SK-N-MC (cell line): ENCODE measurements at regions not wholly inside any gene's neighbourhood (a gene's known extent, or its start where the extent isn't known, plus 50 kb on each side); places are given as distances from the start of the nearest gene placed in this dataset.

Experiments
- DNase-seq: peaks from one replicate; pipeline ENCODE4 v3.0.0-alpha.2; 2011; ENCODE audit warnings: low read depth, low spot score
- H3K27ac ChIP-seq: fragments of 200-600 bp; sonication (generic); 2 replicates; pipeline ENCODE4 v1.5.1; 2016; ENCODE audit warnings: mixed run types
- H3K36me3 ChIP-seq: fragments of 200-600 bp; sonication (generic); 2 replicates; pipeline ENCODE4 v1.6.1; 2017; ENCODE audit warnings: antibody characterized with exemption, low read length, mixed read lengths; ENCODE audit not compliant: insufficient read depth
- H3K4me3 ChIP-seq: fragments of 200-600 bp; sonication (generic); 2 replicates; pipeline ENCODE4 v1.5.1; 2016
- H3K9ac ChIP-seq: fragments of 200-600 bp; sonication (generic); 2 replicates; pipeline ENCODE4 v1.8.0; 2017; ENCODE audit warnings: mixed run types, mixed read lengths; ENCODE audit not compliant: insufficient read length
- H3K9me3 ChIP-seq: fragments of 200-600 bp; sonication (generic); 2 replicates; pipeline ENCODE4 v1.6.1; 2017; ENCODE audit warnings: low read depth, mild to moderate bottlenecking, antibody characterized with exemption, low read length, moderate library complexity, mixed read lengths
- EZH2 ChIP-seq: fragments of 200-600 bp; sonication (generic); IDR thresholded peaks from one replicate; pipeline ENCODE4 v1.6.1; 2017; ENCODE audit warnings: antibody characterized with exemption
- FOXP2 ChIP-seq: optimal IDR thresholded peaks from 2 replicates; pipeline ENCODE3; 2011; ENCODE audit warnings: mild to moderate bottlenecking, moderate library complexity; ENCODE audit not compliant: insufficient read depth; ENCODE audit errors: extremely low read length, control extremely low read depth
- POLR2AphosphoS5 ChIP-seq: IDR thresholded peaks from 2 replicates; pipeline ENCODE4 v1.6.1; 2012; ENCODE audit warnings: mild to moderate bottlenecking, low read depth, low read length, borderline replicate concordance

DNA sequence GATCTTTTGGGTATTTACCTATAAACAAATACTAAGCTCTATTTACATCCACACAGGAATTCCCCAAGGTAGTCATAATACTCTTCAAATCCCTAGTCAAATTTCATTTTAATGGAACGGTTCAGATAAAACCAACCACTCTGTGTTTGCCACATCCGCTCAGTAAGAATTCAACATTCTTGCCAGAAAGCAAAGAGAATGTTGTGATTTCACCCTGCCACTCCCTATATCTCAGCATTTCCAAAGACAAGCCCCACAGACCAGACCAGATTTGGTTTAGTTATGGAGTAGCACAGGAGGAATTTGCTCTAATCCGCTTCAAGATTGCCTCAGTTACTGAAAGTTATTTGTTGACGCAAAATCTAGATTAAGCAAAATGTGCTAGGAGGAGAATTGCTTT, 105.6 kb upstream of the SERP2 start:
- no peak for DNase-seq
- TF ChIP-seq POLR2AphosphoS5 (no peak), EZH2 (no peak), FOXP2 (no peak)
- Histone ChIP-seq H3K27ac (no peak overlapping the region), H3K36me3 (no peaks in the 10 kb centered on the region), H3K4me3 (no peak overlapping the region), H3K9ac (no peak overlapping the region), H3K9me3 (no peaks in the 10 kb centered on the region)

GRCh38 chr13:44268980-44269379, 104.6 kb upstream of the SERP2 start:
- Histone ChIP-seq H3K9me3 (no peaks in the 10 kb centered on the region), H3K9ac (no peak overlapping the region), H3K4me3 (no peak overlapping the region), H3K27ac (no peak overlapping the region), H3K36me3 (no peaks in the 10 kb centered on the region)
- TF ChIP-seq POLR2AphosphoS5 = no peak
- TF ChIP-seq FOXP2 = no peak
- TF ChIP-seq EZH2 = no peak
- DNase-seq = no peak

GRCh38 chr13:44270150-44270549, 103.5 kb upstream of the SERP2 start:
- DNase-seq = no peak
- Histone ChIP-seq H3K27ac (no peak overlapping the region), H3K9me3 (no peaks in the 10 kb centered on the region), H3K4me3 (no peak overlapping the region), H3K36me3 (no peaks in the 10 kb centered on the region), H3K9ac (no peak overlapping the region)
- TF ChIP-seq POLR2AphosphoS5 (no peak), FOXP2 (no peak), EZH2 (no peak)

GRCh38 chr13:44271031-44271455, 102.6 kb upstream of the SERP2 start:
- H3K9ac ChIP-seq = no peak overlapping the region
- DNase-seq = no peak
- no peaks in the 10 kb centered on the region for H3K36me3 ChIP-seq
- TF ChIP-seq FOXP2 (no peak), EZH2 (no peak), POLR2AphosphoS5 (no peak)
- H3K4me3 ChIP-seq = no peak overlapping the region
- no peaks in the 10 kb centered on the region for H3K9me3 ChIP-seq
- H3K27ac ChIP-seq = no peak overlapping the region

DNA sequence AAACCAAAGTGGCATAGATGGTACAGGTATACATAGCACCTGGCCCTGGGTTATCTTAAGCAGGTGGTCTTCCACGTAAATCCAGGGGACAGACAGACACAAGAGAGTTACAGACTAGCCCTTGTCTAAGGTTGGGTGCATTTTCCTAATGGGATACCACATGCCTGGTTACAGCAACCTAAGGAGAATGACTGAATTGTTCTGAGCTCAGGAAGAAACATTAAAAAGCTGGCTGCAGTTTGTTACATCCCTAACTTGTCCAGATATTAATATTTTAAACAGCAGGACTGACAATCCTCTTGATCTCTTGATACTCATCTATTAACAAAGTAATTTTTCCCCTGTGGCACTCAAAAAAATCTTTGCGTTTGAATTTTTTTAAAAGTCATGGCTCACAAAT, 102.2 kb upstream of the SERP2 start:
- DNase-seq = no peak
- H3K27ac ChIP-seq = no peak overlapping the region
- no peak overlapping the region for H3K9ac ChIP-seq
- H3K36me3 ChIP-seq = no peaks in the 10 kb centered on the region
- TF ChIP-seq FOXP2 (no peak), EZH2 (no peak), POLR2AphosphoS5 (no peak)
- no peak overlapping the region for H3K4me3 ChIP-seq
- no peaks in the 10 kb centered on the region for H3K9me3 ChIP-seq

DNA sequence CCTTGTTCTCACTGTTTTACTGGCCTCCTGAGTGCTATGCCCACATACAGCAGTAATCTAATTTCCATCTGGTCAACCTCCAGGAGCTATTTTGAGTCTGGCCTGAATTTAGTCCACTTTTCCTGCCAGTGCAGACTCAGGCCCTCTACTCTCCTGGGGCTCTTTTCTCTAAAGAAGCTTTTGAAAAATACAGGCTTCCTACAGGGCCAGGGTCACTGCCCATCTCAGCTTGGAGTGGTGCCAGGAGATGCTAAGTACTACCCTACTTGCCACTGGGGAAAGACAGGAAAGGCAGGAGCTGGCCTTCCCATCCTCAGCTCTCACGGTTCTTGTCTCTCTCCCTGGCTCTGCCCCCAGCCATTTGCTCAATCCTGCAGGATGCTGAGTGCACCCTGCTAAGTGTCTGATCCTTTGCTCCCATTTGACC, 101.7 kb upstream of the SERP2 start:
- Histone ChIP-seq H3K36me3 (no peaks in the 10 kb centered on the region), H3K9ac (no peak overlapping the region), H3K27ac (no peak overlapping the region), H3K9me3 (no peaks in the 10 kb centered on the region), H3K4me3 (no peak overlapping the region)
- TF ChIP-seq POLR2AphosphoS5 (no peak), FOXP2 (no peak), EZH2 (no peak)
- DNase-seq = no peak

- Histone ChIP-seq H3K4me3 (no peak overlapping the region), H3K9me3 (no peaks in the 10 kb centered on the region), H3K36me3 (no peaks in the 10 kb centered on the region), H3K27ac (no peak overlapping the region), H3K9ac (no peak overlapping the region)
- no peak for DNase-seq
- no peak for TF ChIP-seq FOXP2
- TF ChIP-seq EZH2 = no peak
- no peak for TF ChIP-seq POLR2AphosphoS5
Observed at GRCh38 chr13:44272692-44273091, 100.9 kb upstream of the SERP2 start.

GRCh38 chr13:44273216-44273615, 100.4 kb upstream of the SERP2 start:
- Histone ChIP-seq H3K9me3 (no peaks in the 10 kb centered on the region), H3K36me3 (no peaks in the 10 kb centered on the region), H3K4me3 (no peak overlapping the region), H3K9ac (no peak overlapping the region), H3K27ac (no peak overlapping the region)
- DNase-seq = no peak
- TF ChIP-seq FOXP2 (no peak), POLR2AphosphoS5 (no peak), EZH2 (no peak)
